ENCODE measurements at regions not wholly inside any gene's neighbourhood (a gene's known extent, or its start where the extent isn't known, plus 50 kb on each side); places are given as distances from the start of the nearest gene placed in this dataset.
"Not testable (repeated sequence)": the region's sequence is repeated elsewhere in the genome, so short reads cannot be mapped to it uniquely, and the experiment has no call there.

DNA sequence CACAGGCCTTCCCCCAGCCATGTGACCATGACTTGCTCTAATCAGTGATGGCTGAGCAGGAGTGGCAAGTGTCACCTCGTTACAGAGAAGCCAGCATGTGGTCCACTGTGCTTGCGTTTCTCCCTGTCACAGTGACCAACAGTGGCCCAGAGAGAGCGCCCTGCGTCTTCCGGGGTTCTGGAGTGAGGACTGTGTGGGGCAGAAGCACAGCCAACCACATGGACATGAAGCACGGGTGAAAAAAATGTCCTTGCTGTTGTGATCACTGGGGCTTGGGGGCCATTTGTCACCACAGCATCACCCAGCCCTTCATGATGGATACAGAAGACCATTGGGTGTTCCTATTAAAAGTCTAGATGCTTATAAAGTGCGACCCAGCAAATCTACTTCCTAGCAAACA lies 174.6 kb upstream of the C14orf180 start:
- DNase-seq = no peak

DNA sequence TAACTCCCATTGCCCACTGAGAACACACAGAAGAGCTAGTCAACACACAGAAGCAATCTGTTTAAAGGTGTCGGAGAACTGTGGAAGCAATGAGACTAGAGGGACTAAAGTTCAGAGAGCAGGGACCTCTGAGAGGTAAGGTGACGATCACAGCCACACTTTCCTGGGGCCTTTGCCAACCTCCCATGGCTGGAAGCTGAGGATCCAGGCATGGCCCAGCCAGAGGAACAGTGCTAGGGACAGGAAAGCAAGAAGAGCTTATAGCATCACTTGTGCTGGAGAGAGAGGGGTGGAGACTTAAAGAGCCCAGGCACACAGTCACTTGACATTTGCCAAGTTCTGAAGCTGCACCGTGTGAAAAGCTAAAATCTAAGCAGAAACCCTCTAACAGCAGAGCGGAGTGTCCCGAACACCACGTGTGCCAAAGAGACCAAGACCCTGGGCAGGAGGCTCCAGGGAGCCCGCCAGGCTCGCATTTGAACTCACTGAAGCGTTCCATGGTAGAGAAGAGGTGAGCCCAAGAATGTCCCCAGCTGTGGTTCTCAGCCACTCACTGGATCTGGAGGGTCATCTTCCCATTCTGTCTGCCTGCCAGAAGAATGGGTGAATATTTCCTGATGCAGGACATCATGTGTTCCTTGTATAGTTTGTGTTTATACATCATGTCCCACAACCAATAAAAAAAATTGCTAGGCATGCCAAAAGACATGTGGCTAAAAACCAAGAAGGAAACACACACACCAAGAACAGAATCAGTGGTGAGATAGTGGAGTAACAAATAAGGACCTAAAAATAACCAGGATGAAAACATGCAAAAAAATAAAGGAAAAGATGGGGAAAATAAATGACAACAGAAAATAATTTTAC lies 174.0 kb upstream of the C14orf180 start:
- no peak for DNase-seq

DNA sequence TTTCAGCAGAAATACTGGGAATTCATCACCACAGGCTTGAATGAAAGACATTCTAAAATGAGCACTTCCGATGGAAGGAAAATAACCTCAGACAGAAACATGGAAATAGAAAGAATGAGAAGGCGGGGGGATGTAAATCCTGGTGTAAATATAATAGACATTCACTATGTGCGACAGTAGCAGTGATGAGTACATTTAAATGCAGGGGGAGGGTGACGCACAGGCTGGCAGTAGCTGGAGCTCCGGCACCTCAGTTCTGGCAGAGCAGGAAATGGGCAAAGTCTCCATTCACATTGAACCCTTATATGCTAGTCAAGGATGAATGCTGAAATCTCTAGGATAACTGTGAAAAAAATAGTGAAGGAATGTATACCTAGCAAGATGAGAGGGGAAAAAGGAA lies 172.7 kb upstream of the C14orf180 start:
- DNase-seq = no peak

DNA sequence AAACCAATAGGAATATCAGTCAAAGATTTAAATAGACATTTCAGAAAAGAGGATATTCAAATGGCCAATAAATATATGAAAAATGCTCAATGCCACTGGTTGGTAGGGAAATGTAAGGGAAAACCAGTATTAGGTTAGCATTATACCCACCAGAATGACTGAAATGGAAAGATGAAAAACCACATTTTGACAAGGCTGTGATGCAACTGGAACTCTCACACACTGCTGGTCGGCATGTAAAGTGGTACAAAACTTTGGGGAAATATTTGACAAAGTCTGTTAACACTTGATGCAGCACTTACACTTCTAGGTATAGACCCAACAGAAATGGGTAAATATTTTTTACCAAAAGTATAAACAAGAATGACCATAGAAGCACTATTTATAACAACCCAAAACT lies 163.2 kb upstream of the C14orf180 start:
- no peak for DNase-seq

DNA sequence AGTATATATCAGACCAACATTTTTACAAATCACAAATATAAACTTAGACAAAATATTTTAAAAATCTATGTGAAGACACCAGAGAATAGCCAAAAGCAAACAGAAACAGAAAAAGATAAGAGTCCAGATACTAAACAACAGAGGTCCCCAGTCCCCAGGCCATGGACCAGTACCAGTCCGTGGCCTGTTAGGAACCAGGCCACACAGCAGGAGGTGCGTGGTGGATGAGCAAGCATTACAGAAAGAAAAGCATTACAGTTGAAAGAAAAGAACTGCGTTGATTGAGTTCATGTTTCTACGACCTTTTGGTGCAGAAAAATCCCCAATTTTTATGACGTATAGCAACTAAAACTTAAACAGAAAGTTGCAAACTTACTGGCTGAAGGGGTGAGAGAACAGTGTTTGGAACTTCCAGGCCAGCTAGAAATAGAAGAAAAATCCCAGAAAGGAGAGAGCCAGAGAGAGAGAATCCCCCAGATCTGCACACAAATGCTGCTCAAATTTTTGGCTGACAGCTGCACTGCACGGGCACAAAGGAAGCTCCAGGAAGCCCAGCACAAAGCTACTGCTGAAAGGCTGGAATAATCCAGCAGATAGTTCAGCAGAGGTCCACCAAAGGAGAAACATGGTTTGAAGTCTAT lies 159.6 kb upstream of the C14orf180 start:
- DNase-seq = no peak

DNA sequence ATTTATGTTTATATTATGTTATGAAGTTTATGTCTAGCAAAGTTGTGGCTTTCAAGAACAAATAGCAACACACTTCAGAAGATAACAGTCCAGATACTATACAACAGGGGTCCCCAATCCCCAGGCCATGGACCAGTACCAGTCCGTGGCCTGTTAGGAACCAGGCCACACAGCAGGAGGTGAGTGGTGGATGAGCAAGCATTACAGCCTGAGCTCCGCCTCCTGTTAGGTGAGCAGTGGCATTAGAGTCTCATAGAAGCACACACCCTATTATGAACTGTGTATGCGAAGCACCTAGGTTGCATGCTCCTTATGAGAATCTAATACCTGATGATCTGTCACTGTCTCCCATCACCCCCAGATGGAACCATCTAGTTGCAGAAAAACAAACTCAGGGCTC lies 159.0 kb upstream of the C14orf180 start:
- DNase-seq = not testable (repeated sequence)

DNA sequence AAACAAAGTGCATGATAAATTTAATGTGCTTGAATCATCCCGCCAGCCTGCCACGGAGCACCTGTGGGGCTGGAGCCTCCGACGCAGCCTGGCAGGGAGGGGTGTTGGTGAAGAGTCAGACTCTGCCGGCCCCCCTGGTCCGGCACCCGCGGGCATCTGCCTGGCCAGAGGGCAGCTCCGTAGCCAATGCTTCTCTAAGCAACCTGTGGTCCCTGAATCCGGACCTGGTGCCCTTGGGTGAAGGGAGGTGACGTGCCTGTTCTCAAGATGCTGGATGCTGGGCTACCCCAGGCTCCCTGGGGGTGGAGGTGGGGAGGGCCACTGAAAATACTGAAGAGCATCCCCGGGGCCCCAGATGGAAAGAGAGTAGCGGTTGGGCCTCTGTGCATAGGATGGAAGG lies 158.6 kb upstream of the C14orf180 start:
- no peak for DNase-seq

DNA sequence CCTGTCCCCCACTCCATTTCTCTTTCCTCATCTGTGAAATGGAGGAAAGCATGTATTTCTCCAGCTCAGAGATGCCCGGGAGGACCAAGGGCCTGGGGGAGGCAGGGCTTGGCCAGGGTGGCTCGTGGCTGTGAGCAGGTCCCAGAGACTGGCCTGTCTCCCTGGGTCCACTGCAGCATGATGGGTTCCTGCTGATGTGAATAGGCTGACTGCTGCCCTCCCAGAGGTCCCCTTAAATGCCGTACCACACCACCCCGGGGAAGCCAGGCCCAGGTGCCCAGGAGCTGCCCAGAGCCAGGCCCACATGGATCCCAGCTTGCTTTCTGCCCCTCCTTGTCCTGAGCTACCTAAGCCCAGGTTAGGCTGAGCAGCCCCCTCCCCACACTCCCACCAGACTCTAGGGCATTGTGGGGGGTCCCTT lies 158.2 kb upstream of the C14orf180 start:
- no peak for DNase-seq

DNA sequence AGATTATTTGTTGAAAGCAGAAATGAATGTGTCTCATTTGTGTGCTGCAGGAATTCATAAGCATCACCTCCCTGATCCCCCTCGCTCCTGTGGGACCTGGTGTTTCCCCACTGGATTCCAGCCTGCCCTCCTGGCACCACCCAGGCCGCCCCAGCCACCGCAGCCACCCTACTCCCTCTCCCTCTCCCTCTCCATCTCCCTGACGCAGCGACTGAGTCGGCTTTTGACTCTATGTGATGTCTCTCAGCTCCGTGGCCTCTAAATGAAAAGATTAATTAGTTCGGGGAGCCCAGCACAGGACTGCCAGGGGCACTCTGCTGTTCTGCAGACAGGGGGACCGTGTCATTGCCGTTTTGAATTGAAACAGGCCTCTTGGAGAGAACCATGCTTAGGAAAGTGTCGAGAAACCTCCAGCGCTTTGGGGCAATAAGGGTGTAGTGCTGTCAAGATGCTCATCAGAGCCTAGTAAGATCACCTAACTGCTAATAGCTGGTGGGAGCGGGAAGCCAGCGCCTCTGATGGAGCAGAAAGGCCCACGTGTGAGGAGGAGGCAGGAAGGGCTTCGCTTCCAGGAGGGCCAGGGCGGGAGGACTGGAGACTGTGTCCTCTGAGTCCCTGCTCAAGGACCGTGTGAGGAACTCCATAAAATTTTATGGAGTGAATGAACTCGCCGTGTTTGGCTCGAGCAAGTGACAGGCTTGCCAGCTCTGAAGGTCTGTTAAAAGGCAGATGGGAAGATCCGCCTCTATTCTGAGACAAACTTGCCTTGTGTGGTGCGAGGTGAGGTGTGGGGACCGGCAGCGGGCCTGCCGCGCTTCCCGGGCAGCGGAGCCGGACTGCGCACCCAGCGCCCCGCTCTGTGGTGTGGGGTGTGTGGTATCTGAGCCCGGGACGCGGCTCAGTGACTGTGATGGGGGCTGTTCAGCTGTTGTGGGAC lies 157.4 kb upstream of the C14orf180 start:
- no peak for DNase-seq

DNA sequence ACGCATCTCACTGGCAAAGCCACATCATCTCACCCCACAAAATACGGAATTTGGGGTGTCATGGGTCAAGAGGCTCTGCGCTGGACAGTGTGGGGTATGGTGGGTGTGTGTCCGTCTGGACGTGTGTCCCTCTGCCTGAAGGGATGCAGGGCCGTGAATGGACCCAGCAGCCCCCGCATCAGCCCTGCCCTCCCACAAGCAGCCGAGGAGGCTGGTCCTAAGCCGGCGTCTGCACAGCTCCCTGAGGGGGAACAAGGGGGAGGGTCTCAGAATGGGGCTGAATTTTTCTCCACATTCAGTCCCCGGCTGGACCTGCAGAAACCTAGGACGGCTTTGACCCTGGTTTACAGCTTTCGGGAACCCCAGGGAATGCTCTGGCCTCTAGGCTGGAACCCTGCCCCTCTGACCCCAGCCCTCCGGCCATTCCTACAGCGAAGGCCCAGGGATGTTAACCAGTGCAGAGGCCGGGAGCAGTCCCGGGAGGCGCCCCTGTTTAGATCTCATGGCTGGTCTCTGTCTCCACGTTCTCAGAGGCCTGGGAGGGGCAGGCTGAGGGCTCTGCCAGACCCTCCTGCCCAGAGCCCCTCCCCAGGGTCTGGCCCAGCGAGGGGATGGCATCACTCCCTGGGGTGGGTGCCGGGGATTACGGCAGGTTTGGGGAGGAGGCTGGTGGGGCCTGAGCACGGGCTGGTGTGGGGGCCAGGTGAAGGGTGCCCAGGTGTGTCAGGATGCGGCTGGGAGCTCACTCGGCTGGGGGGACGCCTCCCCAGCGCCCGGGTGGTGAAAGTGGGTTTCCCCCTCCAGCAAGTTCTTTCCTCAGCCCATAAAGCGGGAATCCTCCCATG lies 156.5 kb upstream of the C14orf180 start:
- no peak for DNase-seq

DNA sequence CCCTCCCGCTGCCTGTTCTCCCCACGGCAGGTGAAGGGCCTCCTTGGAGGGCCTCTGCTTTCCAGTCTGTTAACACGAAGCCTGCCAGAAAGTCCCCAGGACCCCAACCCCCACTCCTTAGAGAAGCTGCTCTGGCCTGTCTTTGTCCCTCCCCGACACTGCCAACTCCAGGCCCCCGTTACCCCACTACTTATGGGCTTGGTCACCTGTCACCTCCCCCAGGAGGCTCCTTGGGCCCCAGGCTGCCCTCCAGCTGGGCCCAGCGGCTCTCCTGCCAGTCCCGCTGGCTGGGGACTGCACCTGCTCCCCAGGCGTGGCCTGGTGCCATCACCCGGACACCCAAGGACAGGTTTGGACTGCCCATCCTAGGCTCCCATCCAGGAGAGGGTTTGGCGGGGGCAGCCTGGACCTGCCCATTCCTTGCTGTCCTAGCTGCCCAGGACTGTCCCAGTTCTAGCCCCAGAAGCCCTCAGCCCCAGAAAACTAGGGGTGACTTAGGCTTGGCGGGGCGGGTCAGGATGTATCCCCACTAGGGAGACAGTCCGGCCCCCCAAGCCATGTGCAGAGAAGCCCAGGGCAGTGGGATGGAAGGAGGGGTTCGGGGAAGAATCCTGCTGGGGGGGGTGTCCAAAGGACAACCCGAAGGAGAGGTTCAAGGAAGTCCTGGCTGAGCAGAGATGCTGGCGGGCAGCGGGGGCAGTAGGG lies 155.7 kb upstream of the C14orf180 start:
- DNase-seq = no peak

DNA sequence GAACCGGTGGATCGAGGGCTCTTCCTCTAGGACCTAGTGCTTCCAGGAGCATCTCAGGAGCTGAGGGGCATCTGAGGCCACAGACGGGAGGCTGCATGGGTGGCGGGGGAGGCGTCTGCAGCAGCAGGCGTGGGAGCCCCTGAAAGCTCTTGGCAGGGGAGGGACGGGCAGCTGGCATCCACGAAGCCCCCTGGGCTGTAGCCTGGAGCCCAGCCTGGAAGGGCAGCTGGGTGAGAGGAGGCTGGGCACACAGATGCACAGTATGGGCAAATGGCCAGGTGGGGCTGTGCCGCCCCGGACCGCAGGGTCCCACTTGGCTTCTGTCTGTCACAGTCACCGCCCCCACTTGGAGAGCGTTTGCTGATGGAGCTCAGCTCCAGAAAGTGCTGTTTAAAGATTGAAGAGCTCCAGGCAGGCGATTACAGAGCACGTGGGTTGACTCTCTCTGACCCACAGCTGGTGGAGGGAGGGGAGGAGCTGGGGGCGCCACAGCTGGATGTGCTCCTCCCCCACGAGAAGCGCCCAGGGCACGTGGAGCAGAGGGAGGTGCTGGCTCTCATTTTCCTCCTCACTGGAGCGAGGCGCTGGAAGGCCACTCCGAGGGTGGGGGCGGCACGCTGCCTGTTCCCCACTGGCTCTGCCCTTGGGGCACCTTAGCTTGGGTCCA lies 155.0 kb upstream of the C14orf180 start:
- DNase-seq = no peak

DNA sequence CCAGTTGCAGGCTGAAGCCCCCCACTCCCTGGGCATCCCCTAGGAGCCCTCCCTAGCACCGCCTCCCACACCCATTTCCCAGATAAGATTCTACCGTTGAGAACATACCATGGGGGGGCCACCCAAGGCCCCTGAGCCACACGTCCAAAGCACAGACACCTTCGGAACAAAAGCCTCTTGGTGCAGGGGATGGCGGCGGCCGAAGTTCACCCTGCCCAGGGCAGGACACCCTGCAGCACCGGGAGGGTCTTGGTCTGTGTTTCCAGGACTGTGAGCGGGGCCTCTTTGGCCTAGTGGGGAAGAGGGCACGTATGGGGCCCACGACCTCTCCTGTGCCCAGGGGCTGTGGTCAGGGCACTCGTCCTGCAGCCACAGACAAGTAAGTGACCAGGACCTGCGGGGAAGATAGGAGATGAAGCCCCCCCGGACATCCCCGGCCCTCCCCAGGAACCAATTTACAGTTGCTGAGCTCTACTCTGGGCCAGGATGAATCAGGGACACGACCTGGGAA lies 154.3 kb upstream of the C14orf180 start:
- DNase-seq = no peak

DNA sequence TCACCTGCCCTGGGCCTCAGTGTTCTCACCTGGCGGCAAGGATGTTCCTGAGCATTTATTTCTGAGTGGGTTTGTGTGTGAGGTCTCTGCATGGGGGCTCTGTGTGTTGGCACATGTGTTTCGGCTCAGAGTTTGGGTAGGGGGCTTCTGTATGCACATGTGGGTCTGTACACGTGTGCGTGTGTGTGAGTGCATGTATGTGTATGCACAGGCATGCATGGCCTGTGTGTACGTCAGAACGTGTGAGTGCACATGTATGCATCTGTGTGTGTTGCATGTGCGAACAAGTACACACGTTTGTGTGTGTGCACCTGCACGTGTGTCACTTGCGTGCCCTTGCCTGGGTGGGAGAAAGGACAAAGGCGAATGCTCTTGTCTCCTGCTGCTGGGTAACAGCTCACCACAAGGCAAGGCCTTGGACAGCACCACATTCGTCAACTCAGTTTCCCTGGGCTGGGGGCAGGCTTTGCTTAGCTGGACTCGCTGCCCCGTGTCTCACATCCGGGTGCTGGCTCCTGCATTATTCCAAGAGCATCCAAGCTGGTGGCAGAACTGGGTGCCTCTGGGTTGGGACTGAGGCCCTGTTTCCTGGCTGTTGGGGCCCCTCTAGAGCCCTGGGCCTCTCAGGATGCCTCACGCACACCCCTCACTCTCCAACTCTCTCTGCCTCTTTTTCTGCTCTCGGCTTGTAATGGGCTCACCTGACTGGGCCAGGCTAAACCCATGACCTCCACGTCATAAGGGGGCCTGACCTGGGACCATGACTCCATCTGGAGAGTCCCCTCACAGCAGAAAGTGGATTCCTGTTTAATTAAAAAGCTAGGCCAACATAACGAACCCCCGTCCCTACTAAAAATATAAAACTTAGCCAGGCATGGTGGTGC lies 153.6 kb upstream of the C14orf180 start:
- no peak for DNase-seq

DNA sequence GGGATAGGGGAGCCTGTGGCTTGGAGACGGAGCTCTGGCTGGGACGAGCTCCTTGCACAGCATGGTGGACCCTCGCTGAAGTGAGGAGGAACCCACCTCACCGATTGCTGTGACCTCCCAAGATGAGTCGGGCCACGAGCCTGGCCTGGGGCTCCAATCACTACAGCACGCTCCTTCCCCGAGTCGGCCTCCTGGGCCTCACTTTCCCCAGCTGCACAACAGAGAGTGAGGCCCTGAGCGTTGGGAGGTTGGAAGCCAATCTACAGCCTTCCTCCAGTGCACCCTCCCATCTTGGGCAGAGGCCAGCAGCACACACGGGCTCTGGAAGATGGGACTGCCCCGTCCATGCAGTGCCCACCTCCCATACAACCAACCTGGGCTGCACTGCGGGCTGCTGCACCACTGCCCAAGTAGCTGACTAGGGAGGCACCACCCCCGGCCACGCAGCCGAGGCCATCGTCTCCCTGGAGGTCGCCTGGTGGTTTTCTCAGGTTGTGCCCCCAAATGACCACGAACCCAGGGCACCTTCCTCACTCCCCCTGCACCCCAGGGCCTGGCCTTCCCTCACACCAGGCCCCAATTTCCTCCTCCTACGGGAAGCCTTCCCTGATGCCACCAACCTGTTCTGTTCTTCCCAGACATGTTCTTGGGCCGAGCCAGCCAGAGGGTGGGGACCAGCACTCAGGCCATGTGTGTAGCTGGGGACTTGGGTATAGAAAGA lies 152.3 kb upstream of the C14orf180 start:
- no peak for DNase-seq

DNA sequence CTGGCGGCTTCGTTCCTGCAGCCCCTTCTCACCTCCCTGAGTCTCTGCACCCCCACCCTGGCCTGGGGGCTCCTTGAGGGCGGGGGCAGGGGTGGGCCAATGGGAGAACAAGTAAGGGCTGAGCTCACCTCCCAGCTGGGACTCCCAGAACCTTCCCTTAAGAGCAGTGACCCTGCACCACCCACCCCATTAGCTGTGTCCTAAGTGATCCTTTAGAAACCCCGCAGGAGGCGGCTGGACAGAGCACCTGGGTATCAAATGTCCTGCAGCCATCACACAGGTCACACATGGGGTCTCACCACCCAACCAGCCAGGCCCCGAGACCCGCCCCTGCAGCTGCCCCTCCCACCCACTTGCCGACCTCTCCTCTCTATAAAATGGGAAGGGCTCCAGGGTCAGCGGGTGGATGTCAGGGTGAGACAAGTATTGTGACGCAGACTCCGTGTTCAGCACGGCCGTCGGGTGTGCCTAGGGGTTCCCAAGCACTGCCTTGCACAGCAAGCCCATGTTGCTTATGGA lies 151.2 kb upstream of the C14orf180 start:
- DNase-seq = no peak

DNA sequence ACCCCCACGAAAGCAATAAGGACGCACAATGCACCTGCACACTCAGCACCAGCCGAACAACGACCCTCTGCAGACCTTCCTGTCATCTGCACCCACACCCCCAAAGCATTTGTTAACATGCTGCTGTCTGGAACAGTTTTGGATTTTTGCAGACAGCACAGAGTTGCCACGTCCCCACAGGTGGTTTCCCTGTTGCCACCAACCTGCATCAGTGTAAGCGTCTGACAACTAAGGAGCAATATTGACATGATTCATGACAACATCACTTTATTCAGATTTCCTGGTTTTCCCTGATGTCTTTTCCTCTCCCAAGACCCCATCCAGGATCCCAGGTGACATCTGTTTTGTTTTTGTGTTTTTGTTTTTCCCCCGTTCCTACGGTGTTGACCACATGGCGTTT lies 150.7 kb upstream of the C14orf180 start:
- DNase-seq = no peak

DNA sequence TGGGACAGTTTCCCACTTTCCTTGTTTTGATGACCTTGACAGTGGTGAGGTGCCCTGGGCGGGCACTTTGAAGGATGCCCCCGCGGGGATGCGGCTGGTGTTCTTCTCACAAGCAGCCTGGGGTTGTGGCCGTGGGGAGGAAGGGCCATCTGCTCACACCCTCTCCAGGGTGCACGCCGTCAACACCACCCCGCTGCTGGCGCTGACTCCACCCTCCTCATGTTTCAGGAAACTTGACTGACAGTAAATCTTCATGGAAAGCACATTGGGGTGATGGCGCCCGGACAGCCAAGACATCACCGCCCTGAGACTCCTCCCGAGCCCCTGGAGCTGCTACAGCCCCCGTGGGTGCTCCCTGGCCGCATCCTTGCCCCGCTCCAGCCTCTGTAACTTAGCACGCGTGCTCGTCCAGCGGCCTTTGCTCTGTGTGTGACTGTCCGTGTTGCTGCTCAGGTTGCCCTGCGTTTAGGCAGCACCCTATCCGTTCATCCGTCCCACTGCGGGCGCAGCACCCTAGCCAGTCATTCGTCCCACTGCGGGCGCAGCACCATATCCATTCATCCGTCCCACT lies 150.2 kb upstream of the C14orf180 start:
- no peak for DNase-seq
